Activated T-helper 2 cell treated with anti-CD3 and anti-CD28 coated beads, Interferon-gamma antibody, Interleukin-2, Interleukin-4, amounts not matched to agents 10 μg/mL and 5 μg/mL and 100 μg/mL, durations not matched to agents 14 hours and 24 hours and 36 hours (primary cell): ENCODE measurements at regions not wholly inside any gene's neighbourhood (a gene's known extent, or its start where the extent isn't known, plus 50 kb on each side); places are given as distances from the start of the nearest gene placed in this dataset.
"Not testable (repeated sequence)": the region's sequence is repeated elsewhere in the genome, so short reads cannot be mapped to it uniquely, and the experiment has no call there.

ENCODE experiments used
- DNase-seq: peaks from one replicate; pipeline ENCODE4 v3.0.0; 2021; ENCODE audit warnings: low spot score
- H3K27ac Mint-ChIP-seq: one replicate; pipeline ENCODE4 v1.8.0; 2021; ENCODE audit warnings: mixed read lengths
- H3K27me3 Mint-ChIP-seq: one replicate; pipeline ENCODE4 v1.8.0; 2021; ENCODE audit warnings: low read depth, mixed read lengths
- H3K36me3 Mint-ChIP-seq: one replicate; pipeline ENCODE4 v1.8.0; 2021; ENCODE audit warnings: low read depth, mixed read lengths
- H3K4me1 Mint-ChIP-seq: one replicate; pipeline ENCODE4 v1.8.0; 2021; ENCODE audit warnings: low read depth, mixed read lengths
- H3K4me3 Mint-ChIP-seq: one replicate; pipeline ENCODE4 v1.8.0; 2021; ENCODE audit warnings: low read depth, mild to moderate bottlenecking, moderate library complexity, mixed read lengths
- H3K9me3 Mint-ChIP-seq: one replicate; pipeline ENCODE4 v1.8.0; 2021; ENCODE audit warnings: mixed read lengths
- intact Hi-C: fragments of 100-400 bp; cut with micrococcal nuclease; formaldehyde crosslinking; loops from one replicate; pipeline ENCODE4 v1.15.1; 2023

DNA sequence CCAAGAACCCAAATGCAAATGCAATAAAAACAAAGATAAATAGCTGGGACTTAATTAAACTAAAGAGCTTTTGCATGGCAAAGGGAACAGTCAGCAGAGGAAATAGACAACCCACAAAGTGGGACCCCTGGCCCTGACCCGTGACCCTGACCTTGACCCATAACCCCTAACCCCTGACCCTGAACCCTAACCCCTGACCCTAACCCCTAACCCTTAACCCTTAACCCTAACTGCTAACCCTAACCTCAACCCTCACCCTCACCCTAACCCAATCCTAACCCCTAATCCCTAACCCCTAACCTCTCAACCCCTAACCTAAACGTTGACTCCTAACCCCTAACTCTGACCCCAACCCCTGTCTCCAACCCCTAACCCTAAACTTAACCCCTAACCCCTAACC lies 284.9 kb downstream of the CCDC74A start:
- H3K4me3 Mint-ChIP-seq, H3K27me3 Mint-ChIP-seq, H3K4me1 Mint-ChIP-seq, intact Hi-C loops, H3K27ac Mint-ChIP-seq, H3K36me3 Mint-ChIP-seq, DNase-seq, H3K9me3 Mint-ChIP-seq: not testable (repeated sequence)

DNA sequence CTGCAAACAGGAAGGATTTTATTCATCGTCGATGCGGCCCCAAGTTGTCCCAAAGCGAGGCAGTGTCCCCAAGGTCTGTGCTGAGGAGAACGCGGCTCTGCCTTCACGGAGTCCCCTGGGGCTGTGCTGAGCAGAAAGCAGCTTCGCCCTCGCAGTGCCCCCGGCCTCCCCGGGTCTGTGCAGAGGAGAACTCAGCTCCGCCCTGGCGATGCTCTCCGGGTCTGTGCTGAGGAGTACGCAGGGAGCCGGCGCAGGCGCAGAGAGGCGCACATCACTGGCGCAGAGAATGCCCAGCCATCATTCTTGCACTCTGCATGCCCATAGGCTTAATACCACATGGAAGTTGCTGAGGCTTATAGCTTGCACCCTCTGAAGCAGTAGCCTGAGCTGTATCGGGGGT lies 285.7 kb downstream of the CCDC74A start:
- intact Hi-C loops, H3K4me3 Mint-ChIP-seq, H3K4me1 Mint-ChIP-seq, H3K27ac Mint-ChIP-seq, H3K36me3 Mint-ChIP-seq, DNase-seq, H3K27me3 Mint-ChIP-seq, H3K9me3 Mint-ChIP-seq: not testable (repeated sequence)

DNA sequence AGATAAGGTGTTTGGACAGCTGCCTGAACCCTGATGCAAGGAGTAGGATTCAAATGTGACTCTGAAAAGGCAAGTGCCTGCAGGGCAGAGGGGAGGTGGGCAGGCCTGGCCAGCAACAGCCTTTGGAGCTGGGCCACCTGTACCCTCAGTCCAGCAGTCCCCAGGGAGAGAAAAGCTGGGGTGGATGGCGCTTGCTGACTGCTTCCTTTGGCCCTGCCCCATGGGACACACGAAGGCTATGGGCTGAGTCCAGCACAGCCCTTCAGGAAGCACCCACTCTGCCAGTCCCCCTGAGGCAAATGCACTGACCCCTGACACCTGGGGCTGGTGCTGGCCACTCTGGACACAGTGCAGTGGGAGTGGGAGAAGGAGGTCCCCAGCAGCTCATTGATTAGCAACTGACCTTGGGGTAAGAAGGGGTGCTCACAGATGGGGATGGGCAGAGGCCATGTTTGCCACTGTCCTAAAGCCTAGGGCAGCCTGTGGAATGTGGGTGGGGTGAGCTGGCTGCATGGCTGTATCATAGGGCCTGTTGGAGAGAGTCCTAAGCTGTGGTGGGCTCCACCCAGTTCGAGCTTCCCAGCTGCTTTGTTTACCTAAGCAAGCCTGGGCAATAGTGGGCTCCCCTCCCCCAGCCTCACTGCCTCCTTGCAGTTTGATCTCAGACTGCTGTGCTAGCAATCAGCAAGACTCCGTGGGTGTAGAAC lies 290.7 kb downstream of the CCDC74A start:
- H3K4me1 Mint-ChIP-seq, intact Hi-C loops, H3K27me3 Mint-ChIP-seq, H3K4me3 Mint-ChIP-seq, DNase-seq, H3K27ac Mint-ChIP-seq, H3K9me3 Mint-ChIP-seq, H3K36me3 Mint-ChIP-seq: not testable (repeated sequence)

DNA sequence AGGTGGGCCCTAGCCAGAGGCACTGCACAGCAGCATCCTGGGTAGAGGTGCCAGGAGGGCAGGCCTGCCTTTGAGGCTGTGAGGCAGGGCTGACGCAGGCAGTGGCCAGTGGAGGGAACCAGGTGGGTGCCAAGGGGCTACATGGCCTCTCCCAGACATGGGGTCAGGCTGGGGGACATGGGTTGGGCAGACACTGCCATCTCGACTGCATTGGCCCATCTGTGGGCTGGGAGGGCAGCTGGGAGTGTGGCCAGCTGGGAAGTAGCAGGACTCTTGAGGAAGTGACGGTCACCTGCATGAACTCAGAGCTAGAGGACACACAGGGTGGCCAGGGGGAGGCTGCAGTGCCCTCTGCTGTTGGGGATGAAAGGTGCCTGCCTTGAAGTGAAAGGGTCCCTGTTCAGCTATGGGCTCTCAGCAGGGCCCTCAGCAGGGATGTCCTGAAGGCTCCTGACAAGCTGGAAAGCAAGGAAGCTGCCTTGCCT lies 294.6 kb downstream of the CCDC74A start:
- H3K4me3 Mint-ChIP-seq, intact Hi-C loops, H3K4me1 Mint-ChIP-seq, H3K27ac Mint-ChIP-seq, H3K27me3 Mint-ChIP-seq, H3K36me3 Mint-ChIP-seq, H3K9me3 Mint-ChIP-seq, DNase-seq: not testable (repeated sequence)

DNA sequence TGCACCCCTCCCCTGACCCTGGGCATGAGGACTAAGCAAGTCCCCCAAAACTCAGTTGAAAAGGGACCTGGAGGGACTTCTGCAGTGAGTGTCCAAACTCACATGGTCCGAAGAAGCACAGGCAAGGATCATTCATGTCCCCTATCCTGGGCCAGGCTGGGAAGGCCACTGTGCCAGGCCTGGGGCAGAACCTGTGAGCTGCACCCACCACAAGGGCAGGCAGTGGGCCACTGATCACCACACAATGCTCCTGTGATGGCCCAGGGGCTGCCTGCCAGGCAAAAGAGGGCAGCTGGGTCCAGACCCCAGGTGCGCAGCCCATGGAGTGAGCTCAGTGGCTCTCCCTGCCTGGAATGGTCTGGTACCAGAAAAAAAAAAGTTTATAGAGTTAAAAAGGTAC lies 295.4 kb downstream of the CCDC74A start:
- H3K4me1 Mint-ChIP-seq, intact Hi-C loops, DNase-seq, H3K4me3 Mint-ChIP-seq, H3K9me3 Mint-ChIP-seq, H3K27me3 Mint-ChIP-seq, H3K27ac Mint-ChIP-seq, H3K36me3 Mint-ChIP-seq: not testable (repeated sequence)

DNA sequence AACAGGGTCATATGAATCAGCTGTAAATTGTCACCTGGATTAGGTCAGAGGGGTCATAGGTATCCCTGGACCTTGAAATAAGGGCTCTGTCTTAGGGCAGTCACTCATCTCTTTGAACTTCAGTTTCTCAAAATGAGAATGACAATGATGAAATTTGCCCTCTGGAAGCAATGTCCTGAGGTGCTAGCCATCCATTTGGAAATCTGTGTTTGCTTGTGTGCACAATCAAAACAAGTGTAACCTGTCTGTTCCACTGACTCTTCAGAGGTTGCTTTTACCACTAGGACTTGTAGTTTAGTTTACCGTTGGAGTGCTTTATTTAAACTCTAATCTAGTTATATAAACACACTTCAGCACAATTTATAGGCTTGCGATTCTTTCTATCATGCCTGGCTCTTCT lies 297.3 kb downstream of the CCDC74A start:
- intact Hi-C loops, H3K4me1 Mint-ChIP-seq: not testable (repeated sequence)

DNA sequence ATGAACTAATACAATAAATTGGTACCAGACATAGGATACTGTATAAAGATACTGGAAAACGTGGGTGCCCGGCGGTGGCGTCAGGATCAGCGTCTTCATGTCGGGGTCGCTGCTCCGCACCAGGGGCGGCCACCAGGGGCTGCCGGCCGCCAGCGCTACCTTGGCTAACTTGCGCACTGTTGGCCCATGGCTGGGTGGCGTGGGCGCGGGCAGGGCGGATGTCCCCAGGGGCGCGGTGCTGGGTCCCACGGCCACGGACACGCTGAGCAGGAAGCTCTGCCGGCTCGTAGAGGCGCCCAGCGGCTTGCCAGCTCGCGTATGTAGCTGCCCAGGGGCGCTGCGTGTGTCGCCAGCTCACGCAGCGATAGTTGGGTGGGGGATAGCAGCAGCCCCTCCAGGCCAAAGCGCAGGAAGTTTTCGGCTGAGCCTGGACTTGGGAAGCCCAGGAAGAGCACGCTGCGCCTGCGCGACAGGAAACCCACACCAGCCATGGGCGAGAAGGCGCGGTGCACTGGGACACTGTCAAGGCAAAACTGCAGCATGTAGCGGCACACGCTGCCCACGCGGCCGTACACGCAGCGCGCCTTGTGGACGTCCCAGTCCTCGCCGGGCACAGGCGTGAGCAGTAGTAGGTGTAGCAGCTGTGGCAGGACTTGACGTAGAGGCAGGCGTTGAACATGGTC lies 299.9 kb downstream of the CCDC74A start:
- intact Hi-C loops = no loop called here
- no peak for DNase-seq
- H3K9me3 Mint-ChIP-seq = no peaks in the 10 kb centered on the region
- H3K36me3 Mint-ChIP-seq = no peaks in the 10 kb centered on the region
- H3K27ac Mint-ChIP-seq = no peak overlapping the region
- H3K4me1 Mint-ChIP-seq = no peaks in the 10 kb centered on the region
- no peaks in the 10 kb centered on the region for H3K27me3 Mint-ChIP-seq
- H3K4me3 Mint-ChIP-seq = no peak overlapping the region

More for the DNA sequence above, 297.3 kb downstream of the CCDC74A start:
- not testable (repeated sequence) for H3K27ac Mint-ChIP-seq, H3K27me3 Mint-ChIP-seq, DNase-seq, H3K36me3 Mint-ChIP-seq, H3K4me3 Mint-ChIP-seq, H3K9me3 Mint-ChIP-seq

DNA sequence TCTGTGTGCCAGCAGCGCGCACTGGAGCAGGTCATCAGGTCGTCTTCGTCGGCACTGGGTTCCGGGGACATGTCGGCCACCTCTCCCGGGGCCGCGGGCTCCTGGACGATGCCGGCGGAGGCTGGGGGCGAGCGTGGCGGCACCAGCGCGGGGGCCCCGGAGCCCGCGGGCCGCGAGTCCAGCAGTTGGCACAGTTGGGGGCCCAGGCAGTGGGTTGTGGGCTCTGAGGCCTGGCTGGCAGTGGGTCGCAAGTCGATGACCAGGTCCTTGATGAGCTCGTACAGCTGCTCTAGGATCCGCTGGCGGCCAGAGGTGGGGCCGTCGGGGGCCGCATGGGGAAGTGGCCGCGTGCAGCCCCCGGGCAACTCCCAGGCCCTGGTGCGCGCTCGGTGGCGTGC lies 300.5 kb downstream of the CCDC74A start:
- no peaks in the 10 kb centered on the region for H3K36me3 Mint-ChIP-seq
- H3K4me3 Mint-ChIP-seq = no peak overlapping the region
- no peaks in the 10 kb centered on the region for H3K27me3 Mint-ChIP-seq
- intact Hi-C loops = no loop called here
- H3K9me3 Mint-ChIP-seq = no peaks in the 10 kb centered on the region
- no peaks in the 10 kb centered on the region for H3K4me1 Mint-ChIP-seq
- H3K27ac Mint-ChIP-seq = no peak overlapping the region
- DNase-seq = no peak

DNA sequence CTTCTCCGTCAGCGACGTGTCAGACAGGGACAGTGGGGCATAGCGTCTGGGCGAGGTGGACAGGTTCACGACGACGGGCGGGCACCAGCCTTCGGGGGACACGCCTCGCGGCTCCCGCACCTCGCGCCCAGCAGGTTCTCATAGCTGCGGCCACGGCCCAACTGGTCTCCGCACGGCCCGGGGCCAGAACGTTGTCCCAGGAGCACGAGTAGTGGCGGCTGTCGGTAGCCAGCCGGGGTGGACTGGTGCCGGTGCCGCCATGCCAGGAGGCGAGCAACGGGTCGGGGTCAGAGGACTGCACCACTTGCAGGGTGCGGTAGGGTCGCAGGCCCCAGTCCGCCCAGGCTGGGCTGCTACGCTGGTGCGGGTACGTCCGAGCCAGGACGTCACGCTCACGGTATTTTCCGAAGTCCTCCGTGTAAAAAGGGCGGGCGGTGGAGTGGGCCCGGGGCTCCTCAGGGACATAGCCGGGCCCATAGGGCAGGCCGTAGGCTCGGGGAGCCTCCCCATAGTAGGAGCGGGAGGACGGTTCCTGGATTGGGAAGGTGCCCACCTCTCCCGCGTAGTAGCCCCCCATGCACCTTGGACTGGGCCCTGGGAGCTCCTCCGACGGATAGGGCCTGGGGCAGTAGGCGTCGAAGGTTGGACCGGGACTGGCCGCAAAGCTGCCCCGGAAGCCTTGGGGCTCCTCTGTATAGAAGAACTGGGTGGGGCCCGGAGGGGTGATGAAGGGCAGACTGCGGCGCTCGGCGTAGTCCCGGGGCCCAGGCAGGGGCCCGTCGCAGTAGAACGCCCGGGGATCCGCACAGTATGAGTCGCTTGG lies 301.2 kb downstream of the CCDC74A start:
- H3K27ac Mint-ChIP-seq, DNase-seq, H3K36me3 Mint-ChIP-seq, H3K9me3 Mint-ChIP-seq, intact Hi-C loops, H3K4me1 Mint-ChIP-seq, H3K27me3 Mint-ChIP-seq, H3K4me3 Mint-ChIP-seq: not testable (repeated sequence)

DNA sequence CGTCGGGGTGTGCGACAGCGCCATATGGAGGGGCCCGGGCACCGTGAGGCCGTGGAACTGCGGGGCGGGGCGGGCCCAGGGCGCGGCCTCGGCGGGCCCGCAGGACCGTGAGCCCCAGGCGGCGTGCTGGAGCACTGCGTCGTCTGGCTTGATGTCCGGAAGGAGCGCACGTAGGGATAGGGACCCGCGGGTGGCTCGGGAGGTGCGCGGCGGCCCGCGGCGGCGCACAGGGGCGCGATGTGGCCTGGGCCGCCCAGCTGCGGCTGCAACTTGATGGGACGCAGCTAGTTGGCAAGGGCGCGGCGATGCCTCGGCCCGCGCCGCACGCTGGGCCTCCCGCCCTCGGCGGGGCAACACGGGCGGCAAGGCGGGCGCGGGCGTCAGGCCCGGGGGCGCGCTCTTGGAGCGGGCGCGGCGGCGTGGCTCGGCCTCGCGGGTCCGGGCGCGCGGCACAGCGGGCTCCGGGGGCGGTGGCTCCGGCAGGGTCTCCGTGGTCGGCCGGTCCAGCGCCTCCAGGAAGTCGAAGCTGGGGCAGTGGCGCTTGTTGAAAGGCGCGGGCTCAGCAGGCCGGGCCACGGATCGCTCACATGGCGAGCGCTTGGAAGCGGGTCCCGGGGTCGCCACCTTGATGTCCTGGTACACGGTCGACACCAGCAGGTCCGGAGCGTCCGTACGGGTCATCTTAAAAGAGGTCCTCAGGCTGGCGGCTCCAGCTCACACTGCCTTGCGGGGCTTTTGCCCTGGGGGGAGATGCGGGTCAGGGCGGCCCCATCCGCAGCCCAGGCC lies 302.0 kb downstream of the CCDC74A start:
- H3K27ac Mint-ChIP-seq, H3K27me3 Mint-ChIP-seq, H3K36me3 Mint-ChIP-seq, H3K4me3 Mint-ChIP-seq, H3K9me3 Mint-ChIP-seq, DNase-seq, intact Hi-C loops, H3K4me1 Mint-ChIP-seq: not testable (repeated sequence)

DNA sequence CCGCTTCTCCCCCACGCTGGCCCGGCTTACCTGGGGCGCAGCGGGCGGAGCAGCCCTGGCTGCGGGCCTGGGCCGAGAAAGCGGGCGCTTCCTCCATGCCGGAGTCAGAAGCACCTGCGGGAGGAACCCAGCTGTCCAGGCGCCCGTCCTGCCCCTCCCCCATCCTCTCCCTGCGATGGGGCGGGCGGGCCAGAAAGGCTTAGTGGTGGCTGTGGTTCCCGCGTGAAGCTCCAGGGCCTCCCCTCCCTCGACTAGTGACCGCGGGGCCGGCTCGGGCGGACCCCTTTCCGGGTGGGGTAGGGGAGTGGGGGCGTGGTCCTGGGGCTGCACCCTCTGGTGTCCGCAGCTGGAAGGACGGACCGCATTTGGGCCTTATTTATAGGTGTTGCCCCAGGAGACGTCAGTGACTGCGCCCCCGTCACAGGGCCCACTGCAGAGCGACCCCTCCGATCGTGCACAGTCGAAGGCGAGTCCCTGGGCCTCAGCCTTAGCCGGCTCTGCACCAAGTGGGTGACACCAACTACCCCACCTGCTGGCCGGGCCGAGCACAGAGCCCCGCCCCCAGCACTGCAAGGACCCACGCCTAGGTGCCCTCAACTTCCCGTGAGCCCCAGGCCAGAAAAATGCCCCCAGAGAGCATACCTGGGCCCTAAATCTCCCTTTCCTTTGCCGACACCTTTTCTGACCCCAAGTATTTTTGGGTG lies 302.7 kb downstream of the CCDC74A start:
- H3K4me3 Mint-ChIP-seq, H3K9me3 Mint-ChIP-seq, H3K27ac Mint-ChIP-seq, H3K27me3 Mint-ChIP-seq, DNase-seq, H3K4me1 Mint-ChIP-seq, intact Hi-C loops, H3K36me3 Mint-ChIP-seq: not testable (repeated sequence)

DNA sequence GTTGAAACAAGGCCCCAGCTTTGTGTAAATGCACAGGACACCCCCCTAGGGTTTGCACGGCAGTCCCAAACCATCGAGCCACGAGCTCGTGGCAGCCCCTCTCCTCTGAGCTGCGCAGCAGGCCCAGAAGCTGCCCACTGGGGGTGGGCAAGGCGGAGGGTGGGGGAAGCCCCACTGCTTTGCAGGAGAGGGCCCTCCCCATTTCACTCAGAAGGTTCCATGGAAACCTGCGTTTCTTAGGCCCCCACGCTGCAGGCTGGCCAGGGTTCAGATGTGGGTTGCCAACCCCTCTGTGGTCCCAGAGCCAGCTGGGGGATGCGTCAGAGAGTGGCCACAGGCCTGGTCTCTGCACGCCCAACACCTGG lies 303.2 kb downstream of the CCDC74A start:
- DNase-seq, H3K27ac Mint-ChIP-seq, H3K36me3 Mint-ChIP-seq, H3K4me3 Mint-ChIP-seq, intact Hi-C loops, H3K27me3 Mint-ChIP-seq, H3K9me3 Mint-ChIP-seq, H3K4me1 Mint-ChIP-seq: not testable (repeated sequence)
